HepG2 (cell line): ENCODE measurements at regions not wholly inside any gene's neighbourhood (a gene's known extent, or its start where the extent isn't known, plus 50 kb on each side); places are given as distances from the start of the nearest gene placed in this dataset.

ENCODE experiments used
- ATAC-seq: fragments of 200-7000 bp; cut with Tn5 transposase; 3 replicates; pipeline ENCODE4 v1.9.1; 2020; ENCODE audit warnings: mild to moderate bottlenecking, moderate library complexity
- BruUV-seq: library from RNA; stranded (reverse); fragments of 400-500 nt; replicated peaks from 2 replicates; lab custom pipeline; 2021; lab: Mats Ljungman, UMichigan
- CTCF ChIA-PET: fragments of 300-600 bp; formaldehyde crosslinking; extraction: SDS; loops from one replicate; lab custom pipeline; 2021; ENCODE audit warnings: low total read pairs, inconsistent platforms, low intra/inter-chr PET ratio; lab: Yijun Ruan, JAX
- POLR2A ChIA-PET: fragments of 350-600 bp; sonication (Branson Sonifier 250); formaldehyde crosslinking; loops from one replicate; lab custom pipeline; 2020; ENCODE audit warnings: antibody characterized with exemption, inconsistent platforms; lab: Yijun Ruan, JAX
- DNase-seq: peaks from one replicate; pipeline ENCODE4 v3.0.0-alpha.2; 2015; ENCODE audit warnings: low spot score
- FAIRE-seq: peaks from 3 replicates; lab custom pipeline; 2011; peaks lifted over from hg19 to GRCh38; lab: Jason Lieb, UNC
- H2AFZ ChIP-seq: one replicate; pipeline ENCODE4 v1.6.1; 2011; ENCODE audit warnings: low read length, inconsistent platforms
- H3K27ac ChIP-seq: fragments of 300-600 bp; 3 replicates; pipeline ENCODE4 v1.8.0; 2011; ENCODE audit warnings: mixed run types, mild to moderate bottlenecking, mixed read lengths, low read length, inconsistent platforms; ENCODE audit not compliant: insufficient read depth; ENCODE audit errors: extremely low read length
- H3K27me3 ChIP-seq, 2 experiments: fragments of 200-600 bp in 1 of 2; 2 replicates in 1 of 2; 3 replicates in 1 of 2; pipeline versions ENCODE4 v1.6.0 to v1.8.0; 2011; ENCODE audit warnings: low read length in 2 of 2, mild to moderate bottlenecking in 2 of 2, moderate library complexity in 2 of 2, inconsistent platforms in 1 of 2; ENCODE audit not compliant: insufficient read depth in 2 of 2, control insufficient read depth in 1 of 2
- H3K36me3 ChIP-seq, 2 experiments: fragments of 200-600 bp in 1 of 2; replicated peaks in 1 of 2; 2 replicates in 1 of 2; 3 replicates in 1 of 2; pipeline versions ENCODE4 v1.5.1 to v1.8.0; 2011; ENCODE audit warnings: low read length in 2 of 2, inconsistent platforms in 1 of 2; ENCODE audit not compliant: insufficient read depth in 2 of 2, control insufficient read depth in 1 of 2
- H3K4me1 ChIP-seq: 2 replicates; pipeline ENCODE4 v1.5.1; 2012; ENCODE audit warnings: low read length, inconsistent platforms; ENCODE audit not compliant: insufficient read depth
- H3K4me2 ChIP-seq: 2 replicates; pipeline ENCODE4 v1.6.0; 2011; ENCODE audit warnings: low read depth, low read length, inconsistent platforms
- H3K4me3 ChIP-seq, 3 experiments: fragments of 200-600 bp in 1 of 3; sonication (generic), shearing (Covaris generic) in 1 of 3; replicated peaks in 1 of 3; 2 replicates each; pipeline ENCODE4 v1.5.1; 2011 to 2016; ENCODE audit warnings: low read length in 3 of 3, inconsistent platforms in 2 of 3, low read depth in 2 of 3, mild to moderate bottlenecking in 2 of 3, control low read depth in 1 of 3, mixed read lengths in 1 of 3; ENCODE audit not compliant: insufficient read depth in 1 of 3
- H3K79me2 ChIP-seq: one replicate; pipeline ENCODE4 v1.6.1; 2011; ENCODE audit warnings: low read length, inconsistent platforms; ENCODE audit not compliant: insufficient read depth
- H3K9ac ChIP-seq: 2 replicates; pipeline ENCODE4 v1.6.0; 2011; ENCODE audit warnings: mild to moderate bottlenecking, low read depth, low read length, inconsistent platforms; ENCODE audit not compliant: insufficient read depth
- H3K9me3 ChIP-seq: 2 replicates; pipeline ENCODE4 v1.5.1; 2012; ENCODE audit warnings: mild to moderate bottlenecking, low read length
- H4K20me1 ChIP-seq: 2 replicates; pipeline ENCODE4 v1.6.0; 2011; ENCODE audit warnings: inconsistent platforms, mild to moderate bottlenecking, low read length, moderate library complexity; ENCODE audit not compliant: insufficient read depth
- BRF2 ChIP-seq: sonication (generic); formaldehyde crosslinking; IDR thresholded peaks from 2 replicates; pipeline ENCODE4 v1.8.1; 2022; ENCODE audit warnings: mild to moderate bottlenecking, missing genetic modification reagents
- FOXA1 ChIP-seq, 2 experiments: fragments of 450-650 bp in 1 of 2; sonication (generic) in 1 of 2; formaldehyde crosslinking in 1 of 2; IDR thresholded peaks; 2 replicates each; pipeline versions ENCODE4 v1.4.0 to v1.6.1; 2016 to 2020; ENCODE audit warnings: missing genetic modification reagents in 1 of 2
- SAP130 ChIP-seq: IDR thresholded peaks from 2 replicates; pipeline ENCODE4 v1.6.1; 2016; ENCODE audit warnings: low read depth
- TGIF2 ChIP-seq: IDR thresholded peaks from 2 replicates; pipeline ENCODE4 v1.6.1; 2016; ENCODE audit warnings: control low read depth, missing compliant biosample characterization
- ZNF124 ChIP-seq: sonication (generic); formaldehyde crosslinking; IDR thresholded peaks from 2 replicates; pipeline ENCODE4 v1.4.0; 2020; ENCODE audit warnings: missing genetic modification reagents
- ZNF672 ChIP-seq: sonication (generic); formaldehyde crosslinking; IDR thresholded peaks from 2 replicates; pipeline ENCODE4 v1.8.1; 2022; ENCODE audit warnings: missing genetic modification reagents
- ZNF768 ChIP-seq: sonication (generic); formaldehyde crosslinking; IDR thresholded peaks from 2 replicates; pipeline ENCODE4 v1.4.0; 2020; ENCODE audit warnings: missing genetic modification reagents
- ZSCAN22 ChIP-seq: sonication (generic); formaldehyde crosslinking; IDR thresholded peaks from 2 replicates; pipeline ENCODE4 v1.4.0; 2020; ENCODE audit warnings: mild to moderate bottlenecking, missing genetic modification reagents
- WGBS: methylation state at CpG from one replicate; pipeline ENCODE4 v1.1.6; 2017; ENCODE audit warnings: low lambda C conversion rate; 5-methylcytosine and 5-hydroxymethylcytosine counted together
- in situ Hi-C: cut with HindIII; loops from 2 replicates; pipeline ENCODE4 v1.10.0; 2017; ENCODE audit warnings: low pct_unique_long_range_greater_than_20kb; ENCODE audit not compliant: extremely low pct_ligation_motif_present
- intact Hi-C: fragments of 100-400 bp; cut with micrococcal nuclease; formaldehyde crosslinking; loops from one replicate; pipeline ENCODE4 v1.10.0; 2022; ENCODE audit not compliant: unreplicated experiment

- 10% methylated on average over 6 of the region's 8 CpGs for WGBS
- Histone ChIP-seq H3K27ac (no peak overlapping the region), H4K20me1 (no peaks in the 10 kb centered on the region), H3K27me3 (no peaks in the 10 kb centered on the region), H3K4me1 (no peaks in the 10 kb centered on the region), H3K79me2 (no peaks in the 10 kb centered on the region), H3K9ac (no peak overlapping the region), H3K36me3 (no peaks in the 10 kb centered on the region), H3K4me2 (no peak overlapping the region), H3K9me3 (peaks cover 26% of the 10 kb centered on the region), H3K4me3 (no peak overlapping the region), H2AFZ (no peak overlapping the region)
- in situ Hi-C loops: no loop called here
- POLR2A ChIA-PET: no interaction called here
- DNase-seq: no peak
- intact Hi-C loops: no loop called here
- no TSS peak for BruUV-seq
- no peak for TF ChIP-seq BRF2 (CRISPR knock-in tag)
- no peak for TF ChIP-seq FOXA1 (IDR thresholded peaks at IDR 0.05)
- no peak for TF ChIP-seq FOXA1 (CRISPR knock-in tag; IDR thresholded peaks at IDR 0.05)
- TF ChIP-seq ZNF672 (CRISPR knock-in tag): no peak
- TF ChIP-seq ZSCAN22 (CRISPR knock-in tag): no peak
- no peak for TF ChIP-seq ZNF768 (CRISPR knock-in tag)
- TF ChIP-seq SAP130 (CRISPR knock-in tag): no peak
- TF ChIP-seq ZNF124: no peak
- no peak for TF ChIP-seq TGIF2
- CTCF ChIA-PET: no interaction called here
- FAIRE-seq: no peak
- ATAC-seq: no peak
Observed at GRCh38 chr3:164113371-164114332, 964.6 kb downstream of the SI start.
